Fibroblast of skin of scalp (primary cell): ENCODE measurements at regions not wholly inside any gene's neighbourhood (a gene's known extent, or its start where the extent isn't known, plus 50 kb on each side); places are given as distances from the start of the nearest gene placed in this dataset.

Experiments used
- DNase-seq: peaks from one replicate; pipeline ENCODE4 v3.0.0-alpha.2; 2013

DNA sequence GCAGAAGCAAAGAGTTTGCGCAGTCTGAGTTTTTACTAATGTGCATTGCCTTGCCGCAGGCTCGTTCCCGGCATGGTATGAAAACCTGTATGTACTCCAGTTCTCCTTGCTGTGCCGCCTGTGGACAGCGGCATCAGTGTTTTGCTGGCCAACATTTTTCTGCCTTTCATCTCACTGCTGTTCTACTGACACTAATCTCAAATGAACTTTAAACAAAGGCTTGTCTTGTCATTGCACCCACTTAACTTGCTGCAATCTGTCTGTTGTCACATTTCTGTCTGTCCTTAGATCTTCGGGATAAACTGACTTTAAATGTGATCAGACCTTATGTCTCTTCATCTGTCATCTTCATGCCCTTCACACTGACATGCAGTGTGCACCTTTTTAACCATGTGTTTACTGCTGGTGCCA is 71.7 kb upstream of the ZNRF2 start:
- DNase-seq: no peak

- DNase-seq: no peak
Observed at GRCh38 chr7:30213637-30214036, 70.8 kb upstream of the ZNRF2 start.

DNA sequence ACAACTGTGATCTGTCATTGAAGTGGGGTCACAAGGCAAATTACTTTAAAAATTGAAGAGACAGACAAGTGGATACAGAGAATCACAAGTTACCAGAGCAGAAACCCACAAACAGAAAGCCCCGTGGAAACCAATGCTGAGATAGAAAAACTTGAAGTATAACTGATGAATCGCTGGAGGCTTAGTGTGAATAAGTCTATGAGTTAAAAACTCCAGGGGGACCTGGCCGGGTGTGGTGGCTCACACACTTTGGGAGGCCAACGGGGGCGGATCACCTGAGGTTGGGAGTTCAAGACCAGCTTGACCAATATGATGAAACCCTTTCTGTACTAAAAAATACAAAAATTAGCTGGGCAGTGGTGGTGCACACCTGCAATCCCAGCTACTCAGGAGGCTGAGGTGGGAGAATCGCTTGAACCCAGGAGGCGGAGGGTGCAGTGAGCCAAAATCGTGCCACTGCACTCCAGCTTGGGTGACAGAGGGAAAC is 69.7 kb upstream of the ZNRF2 start:
- DNase-seq: no peak

- DNase-seq: no peak
Observed at GRCh38 chr7:30221764-30222163, 62.6 kb upstream of the ZNRF2 start.

GRCh38 chr7:30222515-30223215 is 61.7 kb upstream of the ZNRF2 start:
- DNase-seq: no peak

DNA sequence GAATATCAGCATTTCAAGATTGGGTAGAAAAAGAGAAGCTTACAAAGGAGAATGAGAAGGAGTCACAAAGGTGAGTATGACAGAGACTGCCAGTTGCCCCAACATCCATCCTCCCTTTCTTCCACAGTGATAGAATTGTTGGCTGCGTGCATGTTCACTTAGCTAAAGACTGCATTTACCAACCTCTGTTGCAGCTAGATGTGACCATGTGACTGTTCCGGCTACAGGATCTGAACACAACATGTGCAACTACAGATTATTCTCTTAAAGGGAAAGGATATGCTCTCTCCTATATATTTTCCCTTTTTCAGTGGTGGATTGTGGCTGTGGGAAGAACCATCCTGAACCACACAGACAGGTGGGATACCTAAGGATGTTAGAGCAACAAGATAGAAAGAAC is 60.5 kb upstream of the ZNRF2 start:
- no peak for DNase-seq

DNA sequence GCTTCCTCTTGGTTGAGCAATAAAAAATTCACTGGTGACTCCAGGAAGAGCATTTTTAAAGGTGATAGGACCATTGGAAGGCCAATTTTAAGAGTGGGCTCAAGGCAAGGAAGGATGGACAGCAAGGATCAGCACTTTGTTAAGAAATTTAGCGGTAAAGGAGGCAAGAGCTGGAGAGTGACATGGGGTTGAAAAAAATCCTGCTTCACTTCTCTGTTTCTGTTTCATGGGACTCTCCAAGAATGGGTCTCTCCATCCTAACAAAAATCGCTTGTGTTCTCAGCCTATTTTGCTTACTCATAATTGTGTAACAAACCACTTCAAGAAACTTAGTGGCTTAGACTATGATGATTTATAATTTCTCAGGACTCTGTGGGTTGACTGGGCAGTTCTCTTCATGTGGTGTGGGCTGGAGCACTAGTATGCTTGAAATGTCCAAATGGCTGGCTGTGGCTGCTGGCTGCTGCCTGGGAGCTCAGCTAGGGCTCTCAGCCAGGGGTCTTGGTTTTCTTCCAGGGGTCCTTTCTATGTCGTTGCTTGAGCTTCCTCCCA is 59.8 kb upstream of the ZNRF2 start:
- DNase-seq: peak; percentile 93

GRCh38 chr7:30225863-30226613 is 58.4 kb upstream of the ZNRF2 start:
- DNase-seq: peak; percentile 27

DNA sequence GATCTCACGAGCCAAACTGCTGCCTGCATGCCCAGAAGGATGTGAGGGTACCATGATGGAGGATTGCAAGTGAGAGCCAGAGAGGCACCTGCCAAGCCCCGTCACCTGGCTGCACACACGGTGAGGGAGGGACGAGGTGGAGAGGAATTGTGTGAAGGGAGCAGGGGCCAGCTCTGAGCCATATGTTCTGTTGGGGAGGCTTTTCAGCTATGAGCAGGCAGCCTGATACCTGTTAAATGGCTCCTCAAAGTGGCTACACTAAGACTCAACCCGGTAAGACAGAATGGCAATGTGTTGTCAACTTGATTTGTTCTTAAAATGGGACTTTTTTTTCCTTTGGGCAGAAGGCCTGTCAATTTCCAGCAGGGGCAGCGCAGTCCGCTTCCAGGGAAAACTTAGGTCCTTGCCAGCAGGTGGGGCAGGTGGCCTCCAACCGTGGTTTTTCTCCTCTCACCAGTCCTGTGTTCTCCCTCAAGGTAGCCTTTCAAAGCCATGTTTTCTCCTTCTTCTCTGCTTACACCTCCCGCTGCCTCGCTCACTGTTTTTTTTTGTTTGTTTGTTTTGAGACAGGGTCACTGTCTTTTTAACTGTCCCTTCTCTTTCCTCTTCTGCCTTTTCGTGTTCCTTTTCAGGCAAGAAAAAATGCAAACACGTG is 57.7 kb upstream of the ZNRF2 start:
- no peak for DNase-seq

DNA sequence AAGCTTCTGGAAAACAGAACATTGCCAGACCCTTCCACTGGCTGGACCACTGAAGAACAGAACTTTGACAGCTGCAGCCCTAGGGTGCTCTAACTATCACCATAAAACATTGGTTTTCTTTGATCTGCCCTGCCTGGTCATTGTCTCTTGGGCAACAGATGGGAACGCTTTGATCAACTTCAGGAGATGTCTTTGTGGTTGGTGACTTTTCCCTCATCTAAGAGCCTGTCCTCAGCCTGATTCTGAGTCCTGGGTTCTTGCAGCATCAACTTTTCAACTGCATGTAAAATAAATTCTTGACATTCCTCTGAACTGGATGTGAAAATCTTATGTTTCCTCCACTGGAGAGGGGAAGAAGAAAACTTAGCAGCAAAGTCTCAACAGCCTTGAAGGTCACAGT is 53.1 kb upstream of the ZNRF2 start:
- DNase-seq: peak; percentile 18

DNA sequence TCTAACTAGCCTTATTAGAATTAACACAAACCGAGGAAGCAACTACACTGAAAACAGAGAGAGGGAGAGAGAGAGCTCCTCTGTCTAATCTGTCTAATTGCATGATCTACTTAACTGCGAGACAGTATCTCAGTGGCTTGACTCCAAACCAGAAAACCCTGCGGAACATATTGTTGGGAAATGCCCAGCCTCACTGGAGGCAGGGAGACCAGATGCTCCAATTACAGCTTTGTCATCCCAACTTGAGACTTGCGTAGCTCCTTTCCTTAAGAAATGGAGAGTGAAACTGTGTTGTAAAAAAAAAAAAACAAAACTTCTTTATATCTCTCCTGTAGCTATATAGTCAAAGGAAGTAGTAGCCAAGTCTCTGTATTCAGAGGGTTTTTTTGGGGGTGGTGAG is 52.0 kb upstream of the ZNRF2 start:
- no peak for DNase-seq
